PC-3 (cell line): ENCODE measurements at regions not wholly inside any gene's neighbourhood (a gene's known extent, or its start where the extent isn't known, plus 50 kb on each side); places are given as distances from the start of the nearest gene placed in this dataset.
"Not testable (repeated sequence)": the region's sequence is repeated elsewhere in the genome, so short reads cannot be mapped to it uniquely, and the experiment has no call there.

Experiments
- ATAC-seq: fragments of 200-7000 bp; cut with Tn5 transposase; 2 replicates; pipeline ENCODE4 v1.9.1; 2020; ENCODE audit warnings: mild to moderate bottlenecking, moderate library complexity
- BruUV-seq: library from RNA; stranded (reverse); fragments of 400-500 nt; replicated peaks from 2 replicates; lab custom pipeline; 2021; lab: Mats Ljungman, UMichigan
- CTCF ChIA-PET: fragments of 300-600 bp; sonication (Branson Sonifier 250); formaldehyde crosslinking; loops from one replicate; lab custom pipeline; 2022; ENCODE audit warnings: antibody characterized with exemption; lab: Charles Lee
- POLR2A ChIA-PET: fragments of 300-600 bp; sonication (Branson Sonifier 250); formaldehyde crosslinking; loops from one replicate; lab custom pipeline; 2022; ENCODE audit warnings: antibody characterized with exemption; ENCODE audit not compliant: unreplicated experiment; lab: Charles Lee
- DNase-seq: peaks from one replicate; pipeline ENCODE4 v3.0.0-alpha.2; 2015
- H2AFZ ChIP-seq: fragments of 300-600 bp; sonication (generic); 2 replicates; pipeline ENCODE4 v1.6.0; 2016; ENCODE audit warnings: antibody characterized with exemption, low read length
- H3F3A ChIP-seq: fragments of 300-600 bp; sonication (generic); one replicate; pipeline ENCODE4 v1.6.0; 2017; ENCODE audit warnings: antibody characterized with exemption, low read length, control low read depth, mild to moderate bottlenecking; ENCODE audit not compliant: unreplicated experiment
- H3K27ac ChIP-seq: fragments of 300-600 bp; sonication (generic); 2 replicates; pipeline ENCODE4 v1.5.1; 2016; ENCODE audit warnings: mild to moderate bottlenecking, low read length
- H3K27me3 ChIP-seq: fragments of 300-600 bp; sonication (generic); 2 replicates; pipeline ENCODE4 v1.6.1; 2016; ENCODE audit warnings: low read length, mixed read lengths
- H3K36me3 ChIP-seq: fragments of 300-600 bp; sonication (generic); 2 replicates; pipeline ENCODE4 v1.6.1; 2016; ENCODE audit warnings: low read depth, mixed run types, low read length, mixed read lengths
- H3K4me1 ChIP-seq: fragments of 300-600 bp; sonication (generic); 2 replicates; pipeline ENCODE4 v1.5.1; 2016; ENCODE audit warnings: low read length; ENCODE audit not compliant: insufficient read depth
- H3K4me2 ChIP-seq: fragments of 300-600 bp; sonication (generic); 2 replicates; pipeline ENCODE4 v1.6.0; 2016; ENCODE audit warnings: low read length
- H3K4me3 ChIP-seq: fragments of 300-600 bp; sonication (generic); 2 replicates; pipeline ENCODE4 v1.5.1; 2016; ENCODE audit warnings: mild to moderate bottlenecking, low read length, mixed read lengths
- H3K79me2 ChIP-seq: fragments of 300-600 bp; sonication (generic); 2 replicates; pipeline ENCODE4 v1.6.1; 2017; ENCODE audit warnings: low read length, mixed read lengths
- H3K9ac ChIP-seq: fragments of 300-600 bp; sonication (generic); 2 replicates; pipeline ENCODE4 v1.6.0; 2016; ENCODE audit warnings: mild to moderate bottlenecking, low read length
- H3K9me2 ChIP-seq: fragments of 300-600 bp; sonication (generic); replicated peaks from 2 replicates; pipeline ENCODE4 v1.6.1; 2016; ENCODE audit warnings: mixed run types, low read length, mixed read lengths
- H3K9me3 ChIP-seq: fragments of 300-600 bp; sonication (generic); 2 replicates; pipeline ENCODE4 v1.6.1; 2016; ENCODE audit warnings: low read length, mixed read lengths
- H4K20me1 ChIP-seq: fragments of 300-600 bp; sonication (generic); 2 replicates; pipeline ENCODE4 v1.6.1; 2016; ENCODE audit warnings: low read length, mixed read lengths
- CTCF ChIP-seq: fragments of 300-600 bp; sonication (generic); conservative IDR thresholded peaks from 2 replicates; pipeline ENCODE4 v1.5.1; 2017; ENCODE audit warnings: antibody characterized with exemption, low read depth, mild to moderate bottlenecking, low read length
- EZH2 ChIP-seq: fragments of 300-600 bp; sonication (generic); IDR thresholded peaks from one replicate; pipeline ENCODE4 v1.6.1; 2017; ENCODE audit warnings: antibody characterized with exemption, mild to moderate bottlenecking, low read length; ENCODE audit not compliant: unreplicated experiment
- EZH2phosphoT487 ChIP-seq: fragments of 300-600 bp; sonication (generic); IDR thresholded peaks from 2 replicates; pipeline ENCODE4 v1.6.1; 2018; ENCODE audit warnings: mild to moderate bottlenecking, antibody characterized with exemption, low read length, borderline replicate concordance
- intact Hi-C: fragments of 100-400 bp; cut with micrococcal nuclease; formaldehyde crosslinking; loops from 2 replicates; pipeline ENCODE4 v1.9.0; 2023

GRCh38 chr7:73920406-73921134 lies 59.6 kb downstream of the TMEM270 start:
- ChIA-PET CTCF (no interaction called here), POLR2A (no interaction called here)
- Histone ChIP-seq H3K4me3 (no peak overlapping the region), H3K79me2 (no peaks in the 10 kb centered on the region), H3K4me1 (0 out of 2 replicates have a peak, but pooled peaks cover 7% of the 10 kb centered on the region), H2AFZ (no peak overlapping the region), H4K20me1 (no peaks in the 10 kb centered on the region), H3K27ac (no peak overlapping the region), H3F3A (no peaks in the 10 kb centered on the region), H3K9me3 (no peaks in the 10 kb centered on the region), H3K36me3 (no peaks in the 10 kb centered on the region), H3K27me3 (peaks cover 11% of the 10 kb centered on the region; the same call in 1 of the 2 replicates), H3K4me2 (no peak overlapping the region), H3K9ac (no peak overlapping the region), H3K9me2 (no peaks in the 10 kb centered on the region)
- DNase-seq (no peak), ATAC-seq (no peak)
- intact Hi-C loops, result no loop called here
- no TSS peak for BruUV-seq
- TF ChIP-seq EZH2phosphoT487 (no peak), EZH2 (no peak), CTCF (no peak)

- Histone ChIP-seq H3K9ac (no peak overlapping the region), H3K4me3 (no peak overlapping the region), H3F3A (no peaks in the 10 kb centered on the region), H4K20me1 (no peaks in the 10 kb centered on the region), H3K9me2 (no peaks in the 10 kb centered on the region), H3K9me3 (0 out of 2 replicates have a peak, but pooled peaks cover 5% of the 10 kb centered on the region), H3K79me2 (no peaks in the 10 kb centered on the region), H3K27me3 (peaks cover 11% of the 10 kb centered on the region; the same call in 1 of the 2 replicates), H3K4me1 (no peaks in the 10 kb centered on the region), H2AFZ (no peak overlapping the region), H3K27ac (no peak overlapping the region), H3K4me2 (no peak overlapping the region), H3K36me3 (no peaks in the 10 kb centered on the region)
- intact Hi-C loops, result no loop called here
- TF ChIP-seq EZH2phosphoT487 (no peak), EZH2 (no peak), CTCF (no peak)
- no TSS peak for BruUV-seq
- ChIA-PET POLR2A (no interaction called here), CTCF (no interaction called here)
- DNase-seq, result no peak
- no peak for ATAC-seq
Measured at GRCh38 chr7:73921623-73922528, 60.9 kb downstream of the TMEM270 start.

GRCh38 chr7:73928644-73929043 lies 67.7 kb downstream of the TMEM270 start:
- CTCF ChIA-PET, H3K27me3 ChIP-seq, H3K9me3 ChIP-seq, H3K27ac ChIP-seq, H3K9me2 ChIP-seq, H3K4me2 ChIP-seq, H3K4me1 ChIP-seq, ATAC-seq, H3K4me3 ChIP-seq, POLR2A ChIA-PET, H2AFZ ChIP-seq, H4K20me1 ChIP-seq, intact Hi-C loops, H3K79me2 ChIP-seq, H3K36me3 ChIP-seq, H3K9ac ChIP-seq, H3F3A ChIP-seq, DNase-seq, BruUV-seq: not testable (repeated sequence)
